Endothelial cell of umbilical vein (primary cell): ENCODE measurements at regions not wholly inside any gene's neighbourhood (a gene's known extent, or its start where the extent isn't known, plus 50 kb on each side); places are given as distances from the start of the nearest gene placed in this dataset.

Experiments used
- CTCF ChIP-seq, 2 donors: IDR thresholded peaks; 1 replicate in 1 of 2; 2 replicates in 1 of 2; pipeline ENCODE4 v1.5.1; 2011; ENCODE audit warnings: low read length in 2 of 2, mild to moderate bottlenecking in 2 of 2, moderate library complexity in 2 of 2, control low read depth in 1 of 2, inconsistent platforms in 1 of 2, low read depth in 1 of 2; ENCODE audit not compliant: insufficient read depth in 1 of 2; ENCODE audit errors: extremely low read depth in 1 of 2
- FOS ChIP-seq: IDR thresholded peaks from 2 replicates; pipeline ENCODE4 v1.6.1; 2011; ENCODE audit warnings: mild to moderate bottlenecking, low read length, moderate library complexity, borderline replicate concordance; ENCODE audit not compliant: insufficient read depth
- GATA2 ChIP-seq: IDR thresholded peaks from 2 replicates; pipeline ENCODE4 v1.7.0; 2011; ENCODE audit warnings: low read depth, mild to moderate bottlenecking, moderate library complexity, mixed read lengths, low read length; ENCODE audit not compliant: insufficient read length, insufficient read depth
- POLR2A ChIP-seq: IDR thresholded peaks from 2 replicates; pipeline ENCODE4 v1.6.1; 2012; ENCODE audit warnings: low read depth, mild to moderate bottlenecking, control low read depth, low read length
- POLR2AphosphoS5 ChIP-seq: IDR thresholded peaks from 2 replicates; pipeline ENCODE4 v1.6.1; 2012; ENCODE audit warnings: low read depth, mild to moderate bottlenecking, control low read depth, low read length, moderate library complexity; ENCODE audit not compliant: insufficient read depth

- TF ChIP-seq CTCF (IDR thresholded peaks at IDR 0.05; ENCODE audit: extremely low read depth in 1 of 2, insufficient read depth in 1 of 2, low read depth in 1 of 2, low read length in 2 of 2): no peak
- no peak for TF ChIP-seq POLR2AphosphoS5
- no peak for TF ChIP-seq FOS
- TF ChIP-seq POLR2A: no peak
- TF ChIP-seq GATA2: no peak
These were observed 89.0 kb downstream of the SEMA4F start for GRCh38 chr2:74743039-74743438.
